Suprapubic skin (tissue), 3 donors: ENCODE measurements at regions not wholly inside any gene's neighbourhood (a gene's known extent, or its start where the extent isn't known, plus 50 kb on each side); places are given as distances from the start of the nearest gene placed in this dataset.

Source experiments
- CTCF ChIP-seq, 2 donors: fragments of 200-600 bp in 1 of 2; fragments of 450-650 bp in 1 of 2; sonication (generic) in 1 of 2; IDR thresholded peaks; one replicate each; pipeline ENCODE4 v1.5.1; 2016 to 2019; ENCODE audit warnings: antibody characterized with exemption in 2 of 2, mild to moderate bottlenecking in 1 of 2, moderate library complexity in 1 of 2
- POLR2A ChIP-seq, 2 donors: fragments of 450-650 bp; IDR thresholded peaks; one replicate each; pipeline ENCODE4 v1.6.1; 2017; ENCODE audit warnings: antibody characterized with exemption in 2 of 2, mild to moderate bottlenecking in 2 of 2, moderate library complexity in 2 of 2

GRCh38 chr16:13305019-13305755 is 403.8 kb downstream of the SHISA9 start:
- TF ChIP-seq CTCF (IDR thresholded peaks at IDR 0.05) (no peak), POLR2A (IDR thresholded peaks at IDR 0.05) (no peak)
